NCI-H69 (cell line): ENCODE measurements at regions not wholly inside any gene's neighbourhood (a gene's known extent, or its start where the extent isn't known, plus 50 kb on each side); places are given as distances from the start of the nearest gene placed in this dataset.

ENCODE experiments used
- DNase-seq: peaks from one replicate; lab custom pipeline; 2025; lab: John Stamatoyannopoulos, UW

DNA sequence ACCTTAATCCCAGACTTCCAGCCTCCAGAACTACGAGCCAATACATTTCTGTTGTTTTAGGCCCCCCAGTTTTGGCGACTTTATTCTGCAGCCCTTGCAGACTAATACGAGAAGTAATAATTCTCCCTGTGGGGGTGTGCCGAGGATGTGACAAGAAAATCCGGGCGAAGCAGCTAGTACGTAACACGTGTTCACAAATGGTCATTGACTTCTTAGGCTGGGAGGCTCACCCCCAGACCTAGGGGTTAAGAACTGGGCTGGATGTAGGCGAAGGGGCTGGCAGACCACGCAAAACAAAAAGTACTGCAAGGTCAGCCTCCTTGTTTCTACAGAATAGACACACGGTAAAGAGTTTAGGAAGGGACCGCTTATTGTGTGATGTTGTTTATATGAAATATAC, 69.8 kb upstream of the ESRRB start:
- DNase-seq, result no peak

DNA sequence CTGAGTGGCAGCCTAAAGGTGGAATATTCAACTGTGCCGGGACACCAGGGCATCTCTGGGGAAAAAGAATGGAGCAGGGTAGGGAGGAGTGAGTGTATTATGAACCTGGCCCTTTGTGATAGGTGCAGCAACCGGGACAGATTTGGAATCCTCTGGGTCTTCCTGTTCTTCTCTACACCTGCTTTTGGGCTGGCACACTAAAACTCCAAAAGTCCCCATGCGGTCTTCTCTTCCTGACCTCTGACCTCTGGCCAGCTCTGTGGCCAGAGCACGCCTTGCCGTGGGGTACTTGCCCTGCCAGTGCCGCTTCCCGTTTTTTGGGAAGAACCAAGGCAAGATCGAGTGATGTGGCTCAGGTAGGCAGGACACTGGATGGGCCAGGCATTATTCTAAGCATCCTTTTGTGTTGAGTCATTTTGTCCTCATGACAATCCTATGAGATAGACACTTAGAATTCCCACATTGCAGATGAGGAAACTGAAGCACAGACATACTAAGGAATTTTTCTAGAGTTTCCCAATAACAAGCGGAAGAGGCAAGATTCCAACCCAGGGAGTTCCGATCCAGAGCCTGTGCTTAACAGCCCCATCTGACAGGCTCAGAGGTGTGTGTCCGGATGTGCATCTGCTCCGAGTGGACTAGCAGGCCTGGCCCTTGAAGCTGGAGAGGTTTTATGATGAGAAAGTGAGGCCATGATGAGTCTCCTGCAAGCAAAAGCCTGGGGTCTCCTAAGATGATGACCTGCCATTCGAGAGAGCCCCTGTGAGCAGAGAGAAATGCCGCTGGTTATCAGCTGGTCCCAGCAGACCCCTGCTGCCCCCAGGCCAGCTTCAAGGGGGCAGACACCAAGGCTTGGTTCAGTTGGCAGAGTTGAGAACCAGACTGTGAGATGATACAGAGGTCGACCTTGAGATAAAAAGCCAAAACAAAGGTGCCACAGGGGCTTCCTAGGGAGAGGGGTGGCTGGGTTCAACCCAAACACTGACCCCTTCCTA, 67.9 kb upstream of the ESRRB start:
- DNase-seq, result no peak

DNA sequence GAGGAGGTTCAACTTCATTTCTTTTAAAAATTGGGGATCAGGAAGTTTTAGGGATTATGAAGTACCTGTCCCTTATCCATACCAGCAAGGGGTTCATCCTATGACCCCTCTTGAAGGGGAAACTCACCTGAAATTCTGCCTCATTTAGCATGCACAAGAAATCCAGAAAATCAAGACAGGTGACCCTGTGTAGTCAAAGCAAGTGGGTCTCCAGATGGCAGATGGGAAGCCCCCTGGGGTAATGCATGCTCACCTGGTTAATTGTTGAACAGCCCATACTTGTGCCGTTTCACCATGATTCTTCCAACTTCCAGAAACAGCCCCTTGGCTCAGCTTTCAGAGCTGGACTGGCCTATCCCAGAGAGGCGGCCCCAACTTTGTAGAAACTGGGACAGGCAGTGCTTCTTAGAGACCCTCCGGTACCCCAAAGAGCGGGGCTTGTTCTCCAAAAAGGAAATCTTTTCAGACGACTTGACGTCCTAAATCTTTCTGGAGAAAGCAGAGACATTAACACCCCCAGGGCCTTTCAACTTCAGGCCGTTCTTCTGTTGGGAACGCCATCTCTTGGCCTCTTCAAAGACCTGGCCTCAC, 66.3 kb upstream of the ESRRB start:
- no peak for DNase-seq

DNA sequence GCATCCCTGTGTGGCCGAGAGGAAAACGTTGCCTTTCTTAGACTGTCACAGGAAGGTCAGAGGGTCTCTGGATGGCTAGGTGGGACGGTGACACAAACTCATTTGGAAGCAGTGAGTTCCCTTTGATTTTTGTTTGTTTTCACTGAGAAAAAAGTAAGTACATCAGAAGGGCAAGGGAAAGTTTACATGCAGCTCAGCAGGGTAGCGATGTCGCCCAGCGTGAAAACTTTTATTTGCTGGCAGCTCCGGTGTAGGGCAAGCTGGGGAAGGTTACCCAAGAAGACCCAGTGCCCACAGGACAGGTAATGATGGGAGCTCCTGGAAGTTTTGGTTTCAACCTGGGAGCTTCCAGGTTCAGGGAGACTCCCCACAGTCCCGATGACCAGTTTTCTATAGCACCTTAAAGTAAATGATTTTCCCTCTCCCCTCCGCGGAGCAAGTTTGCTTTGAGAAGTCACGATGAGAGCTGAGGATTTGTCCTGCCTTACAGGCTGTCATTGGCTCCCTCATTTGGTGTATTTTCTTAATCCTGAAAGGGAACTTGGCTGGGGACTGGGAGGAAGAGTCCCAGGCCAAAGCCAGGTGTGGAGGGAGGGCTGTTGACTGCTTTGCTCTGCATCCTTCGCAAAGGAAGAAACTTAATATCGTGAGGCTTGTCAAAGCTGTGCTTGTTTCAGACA, 64.7 kb upstream of the ESRRB start:
- DNase-seq, result no peak

DNA sequence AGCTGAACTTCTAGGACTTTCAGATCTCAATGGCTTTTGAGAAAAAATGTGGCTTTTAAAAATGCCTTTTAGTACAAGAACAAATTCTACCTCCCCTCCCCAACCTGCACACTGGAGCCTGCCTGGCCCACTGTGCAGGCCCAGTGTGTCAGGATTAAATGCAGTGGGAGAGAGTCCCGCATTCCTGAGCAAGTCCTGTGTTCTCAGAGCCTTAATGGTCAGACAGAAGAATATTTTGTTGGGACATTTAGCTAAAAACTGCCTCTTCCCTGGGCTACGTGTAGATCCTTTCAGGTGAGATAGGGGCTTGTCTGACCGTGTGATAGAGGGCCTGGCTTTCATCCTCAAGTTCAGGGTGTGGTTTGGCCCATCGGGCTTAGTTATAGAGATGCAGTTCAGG, 63.1 kb upstream of the ESRRB start:
- no peak for DNase-seq

DNA sequence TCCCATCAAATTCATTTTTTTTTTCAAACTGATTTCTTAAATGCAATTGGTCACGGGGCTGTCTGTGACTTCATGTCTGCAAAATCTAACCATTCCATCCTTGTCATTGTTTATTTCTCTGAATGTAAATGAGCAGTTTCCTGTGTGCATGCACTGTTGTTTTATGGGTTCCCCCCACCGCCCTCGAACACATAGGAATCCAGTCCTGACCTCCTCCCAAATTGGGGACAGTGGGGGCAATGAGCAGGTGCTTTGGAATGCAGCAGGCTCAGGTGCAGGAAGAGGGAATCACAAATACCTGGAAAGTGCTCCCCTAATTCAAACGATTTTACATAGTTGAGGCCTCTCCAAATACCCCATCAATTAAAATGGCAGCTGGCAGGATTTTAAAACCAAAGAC, 62.6 kb upstream of the ESRRB start:
- DNase-seq, result no peak

DNA sequence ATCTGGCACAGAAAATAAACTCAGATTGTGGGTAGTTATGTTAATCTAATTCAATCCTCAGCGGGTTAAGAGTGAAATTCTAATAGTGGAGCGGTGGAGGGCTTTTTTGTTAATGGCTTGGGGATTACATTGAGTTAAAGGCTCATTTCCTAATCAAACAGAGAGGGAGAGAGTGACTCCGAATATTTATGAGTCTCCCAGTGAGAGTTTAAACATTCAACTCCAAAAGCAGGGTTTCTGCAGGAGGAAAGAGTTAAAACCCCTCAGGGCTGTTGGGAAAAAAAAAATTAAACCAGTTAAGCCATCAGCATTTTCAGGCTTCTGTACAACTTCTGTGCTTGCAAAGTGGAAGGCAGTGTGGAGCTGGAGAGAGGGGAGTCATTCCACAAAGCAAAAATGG, 62.1 kb upstream of the ESRRB start:
- peak; percentile 81 for DNase-seq

DNA sequence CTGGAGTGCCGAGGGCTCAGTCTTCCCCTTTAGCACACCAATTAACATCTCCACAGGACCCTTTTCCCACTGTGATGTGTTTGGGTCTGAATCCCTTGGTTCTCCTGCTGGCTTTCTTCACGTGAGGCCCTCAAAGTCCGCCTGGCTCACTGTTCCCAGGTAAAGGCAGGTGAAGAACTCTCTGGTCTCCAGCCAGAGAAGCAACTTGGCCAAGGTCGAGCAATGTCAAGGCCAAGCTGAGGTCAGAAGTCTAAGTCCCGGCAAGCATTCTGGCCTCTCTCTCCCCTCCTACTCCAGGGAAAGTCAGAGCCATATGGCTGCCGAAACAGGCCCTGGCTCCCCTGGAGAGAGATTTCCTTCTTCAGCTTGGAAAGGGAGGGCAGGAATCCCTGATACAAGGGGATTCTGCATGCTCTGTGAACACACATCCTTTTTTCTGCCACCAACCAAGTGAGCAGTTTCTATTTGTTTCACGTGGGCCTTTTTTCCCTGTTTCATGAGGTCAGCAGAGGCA, 61.4 kb upstream of the ESRRB start:
- peak; percentile 67 for DNase-seq

DNA sequence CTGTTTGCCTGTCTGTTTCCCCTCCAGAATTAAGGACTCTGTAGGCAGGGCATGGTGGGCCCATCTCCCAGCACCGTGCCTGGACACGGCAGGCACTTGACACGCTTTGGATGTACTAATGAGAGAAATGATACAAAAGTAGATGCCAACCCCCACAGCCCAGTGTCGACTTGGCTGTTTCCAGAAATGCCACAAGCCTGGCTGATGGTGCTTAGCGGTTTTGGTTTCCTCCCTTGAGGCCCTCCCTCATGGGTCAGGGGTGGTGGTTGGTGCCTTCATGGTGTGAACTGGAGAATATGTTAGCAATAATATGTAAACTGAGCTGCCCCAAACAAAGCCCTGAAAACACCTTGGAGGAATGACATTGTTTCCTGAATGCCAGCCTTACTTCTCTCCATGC, 55.5 kb upstream of the ESRRB start:
- no peak for DNase-seq

DNA sequence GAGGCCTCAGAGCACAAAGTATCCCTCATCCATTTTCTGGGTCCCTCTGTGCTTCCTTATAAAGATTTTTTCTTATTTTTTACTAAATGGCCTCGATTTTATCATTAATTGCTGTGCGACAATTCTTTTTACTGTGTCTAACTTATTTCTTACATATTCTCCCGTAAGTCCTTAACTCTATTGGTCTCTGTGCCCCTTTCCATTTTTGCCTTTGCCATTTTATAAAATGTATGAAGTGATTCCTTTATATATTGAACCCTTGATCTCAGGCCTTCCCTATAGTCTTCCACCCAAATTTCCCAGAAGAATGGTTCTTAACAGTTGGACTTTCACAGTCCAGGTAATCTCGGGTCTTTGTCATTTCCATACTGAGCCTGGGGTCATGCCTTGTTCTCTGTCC, 55.0 kb upstream of the ESRRB start:
- no peak for DNase-seq

DNA sequence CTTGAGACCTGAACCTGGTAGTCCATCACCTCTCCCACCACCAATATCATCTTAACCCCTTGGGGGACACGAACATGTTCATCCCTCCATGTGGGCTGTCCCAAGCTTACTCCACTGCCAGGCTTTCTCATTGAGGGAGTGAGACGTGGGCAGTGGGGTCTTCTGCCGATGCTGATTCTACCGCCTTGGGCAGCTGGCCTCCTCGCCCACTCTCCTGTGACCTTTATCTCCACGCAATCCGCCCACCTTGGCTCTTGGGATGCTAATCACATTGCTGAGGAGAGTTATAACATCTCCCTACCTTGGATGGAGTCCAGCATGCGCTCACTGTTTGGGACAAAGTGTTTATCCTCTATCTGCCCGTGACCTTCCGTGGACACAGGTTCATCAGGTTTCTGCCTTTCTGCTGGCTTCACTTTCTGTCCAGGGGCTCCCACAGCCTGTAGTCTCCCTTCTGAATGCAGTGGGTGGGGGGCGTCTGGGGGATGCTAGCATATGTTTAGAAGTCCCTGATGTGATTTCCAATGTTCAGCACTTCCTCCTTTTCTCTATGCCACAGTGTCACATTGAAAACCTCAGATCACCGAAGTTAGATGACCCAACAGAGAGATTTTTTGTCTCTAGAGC, 53.2 kb upstream of the ESRRB start:
- no peak for DNase-seq

DNA sequence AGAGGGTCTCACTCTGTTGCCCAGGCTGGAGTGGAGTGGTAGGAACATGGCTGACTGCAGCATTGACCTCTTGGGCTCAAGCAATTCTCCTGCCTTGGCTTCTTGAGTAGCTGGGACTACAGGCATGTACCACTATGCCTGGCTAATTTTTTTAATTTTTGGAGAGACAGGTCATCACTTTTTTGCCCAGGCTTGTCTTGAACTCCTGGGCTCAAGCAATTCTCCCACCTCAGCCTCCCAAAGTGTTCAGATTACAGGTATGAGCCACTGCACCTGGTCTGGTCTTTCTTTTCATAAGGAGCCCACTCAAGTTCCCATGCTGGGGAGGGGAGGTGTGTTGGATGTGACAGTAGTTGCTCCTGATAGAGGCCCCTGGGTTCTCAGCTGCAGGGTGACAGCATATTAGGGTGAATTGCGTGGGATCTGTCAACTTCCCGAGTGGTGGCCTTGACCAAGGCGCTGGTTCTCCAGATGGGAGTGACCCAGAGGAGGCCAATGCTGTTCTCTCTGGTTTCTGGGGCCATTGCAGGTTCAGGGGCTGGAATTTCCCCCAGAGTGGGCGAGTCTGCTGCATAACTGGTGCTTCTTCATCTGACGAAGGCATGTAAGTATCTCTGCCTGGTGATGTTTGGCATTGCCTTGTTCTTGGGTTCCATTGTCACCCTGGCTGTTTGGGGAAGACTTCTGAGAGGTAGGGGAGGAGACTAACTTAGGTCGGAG, 52.4 kb upstream of the ESRRB start:
- no peak for DNase-seq

DNA sequence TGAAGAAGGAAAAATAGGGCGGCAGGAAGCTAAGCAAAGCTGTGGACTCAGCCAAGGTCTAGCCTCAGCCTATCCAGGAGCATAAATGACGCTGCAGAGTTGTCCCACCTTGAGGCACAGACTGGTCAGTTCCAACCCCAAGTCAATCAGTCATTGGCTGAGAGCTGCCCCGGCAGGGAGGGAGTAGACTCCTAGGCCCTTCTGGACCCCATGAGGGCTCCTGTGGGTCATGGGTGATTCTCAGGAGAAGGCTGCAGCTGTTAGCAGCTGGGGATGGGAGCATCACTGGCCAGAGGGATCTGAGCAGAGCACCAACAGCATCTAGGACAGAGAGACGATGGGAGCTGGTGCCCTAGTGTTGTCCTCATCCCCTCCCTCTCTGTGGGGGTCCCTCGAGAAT, 51.8 kb upstream of the ESRRB start:
- no peak for DNase-seq
